Ascending aorta (tissue), 2 donors: ENCODE measurements at regions not wholly inside any gene's neighbourhood (a gene's known extent, or its start where the extent isn't known, plus 50 kb on each side); places are given as distances from the start of the nearest gene placed in this dataset.
"Not testable (repeated sequence)": the region's sequence is repeated elsewhere in the genome, so short reads cannot be mapped to it uniquely, and the experiment has no call there.

Experiments used
- DNase-seq, 2 donors: peaks; one replicate each; pipeline ENCODE4 v3.0.0-alpha.2; 2019; ENCODE audit warnings: low spot score in 2 of 2
- H3K27ac ChIP-seq, 2 donors: fragments of 200-600 bp; sonication (generic); one replicate each; pipeline ENCODE4 v1.5.1; 2016 to 2017; ENCODE audit warnings: mild to moderate bottlenecking in 1 of 2
- H3K27me3 ChIP-seq: fragments of 200-600 bp; sonication (generic); one replicate; pipeline ENCODE4 v1.5.1; 2017
- H3K36me3 ChIP-seq, 2 donors: fragments of 200-600 bp; sonication (generic); one replicate each; pipeline ENCODE4 v1.5.1; 2016
- H3K4me1 ChIP-seq, 2 donors: fragments of 200-600 bp; sonication (generic); one replicate each; pipeline ENCODE4 v1.5.1; 2016 to 2017; ENCODE audit warnings: mild to moderate bottlenecking in 1 of 2
- H3K4me3 ChIP-seq, 2 donors: fragments of 200-600 bp; sonication (generic); one replicate each; pipeline ENCODE4 v1.5.1; 2016 to 2017; ENCODE audit warnings: mild to moderate bottlenecking in 1 of 2
- H3K9me3 ChIP-seq, 2 donors: fragments of 200-600 bp; sonication (generic); one replicate each; pipeline ENCODE4 v1.5.1; 2016
- CTCF ChIP-seq, 3 experiments: fragments of 200-600 bp in 2 of 3; fragments of 450-650 bp in 1 of 3; sonication (generic) in 2 of 3; IDR thresholded peaks; one replicate each; pipeline ENCODE4 v1.5.1; 2016 to 2019; ENCODE audit warnings: antibody characterized with exemption in 3 of 3, mild to moderate bottlenecking in 1 of 3, moderate library complexity in 1 of 3
- intact Hi-C: fragments of 100-400 bp; cut with DNase I; formaldehyde crosslinking; loops from one replicate; pipeline ENCODE4 v1.15.1; 2023

- Histone ChIP-seq H3K36me3 (no peaks in the 10 kb centered on the region), H3K27ac (no peak overlapping the region), H3K9me3 (no peaks in the 10 kb centered on the region), H3K4me1 (no peaks in the 10 kb centered on the region), H3K4me3 (no peak overlapping the region), H3K27me3 (no peaks in the 10 kb centered on the region)
- DNase-seq: no peak
- TF ChIP-seq CTCF (IDR thresholded peaks at IDR 0.05): no peak
- intact Hi-C loops: no loop called here
These were observed 224.0 kb downstream of the FAM47A start for GRCh38 chrX:33908074-33908473.

DNA sequence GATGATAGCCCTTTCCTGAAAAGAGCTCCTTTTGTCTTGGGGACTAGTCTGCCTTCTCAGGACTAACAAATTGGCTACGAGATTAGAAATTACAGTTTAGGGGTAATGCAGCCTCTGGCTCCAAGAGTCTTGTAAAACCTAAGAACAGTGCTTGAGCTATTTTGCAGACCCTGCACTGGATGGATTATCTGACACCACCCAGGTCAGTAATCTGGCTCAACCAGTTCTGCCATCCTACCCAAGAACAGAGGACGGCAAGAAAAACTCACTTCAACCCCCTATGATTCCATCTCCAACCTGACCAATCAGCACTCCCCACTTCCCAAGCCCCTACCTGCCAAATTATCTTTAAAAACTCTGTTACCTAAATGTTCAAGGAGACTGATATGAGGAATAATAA, 225.1 kb downstream of the FAM47A start:
- TF ChIP-seq CTCF (IDR thresholded peaks at IDR 0.05): no peak
- no peaks in the 10 kb centered on the region for H3K9me3 ChIP-seq
- no peaks in the 10 kb centered on the region for H3K36me3 ChIP-seq
- no peak for DNase-seq
- H3K4me3 ChIP-seq: no peak overlapping the region
- intact Hi-C loops: no loop called here
- no peaks in the 10 kb centered on the region for H3K4me1 ChIP-seq
- H3K27me3 ChIP-seq: no peaks in the 10 kb centered on the region
- no peak overlapping the region for H3K27ac ChIP-seq

DNA sequence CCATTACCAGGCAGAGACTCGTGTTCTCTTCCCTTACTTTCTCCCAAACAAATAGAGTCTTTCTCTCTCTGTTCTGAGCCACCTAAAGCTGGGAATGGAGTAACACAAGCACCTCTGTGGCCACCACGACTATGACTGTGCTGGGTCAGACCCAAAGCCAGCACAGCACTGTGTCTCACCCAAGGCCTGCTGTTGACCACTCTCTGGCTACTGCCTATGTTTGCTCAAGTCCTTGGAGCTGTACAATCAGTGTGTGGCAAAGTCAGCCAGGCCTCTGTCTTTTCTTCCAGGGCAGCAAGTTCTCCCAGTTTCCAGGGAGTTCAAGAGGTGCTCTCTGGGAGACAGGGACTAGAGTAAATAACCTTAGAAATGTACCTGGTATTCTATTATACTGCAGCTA, 239.4 kb downstream of the FAM47A start:
- Histone ChIP-seq H3K4me1 (no peaks in the 10 kb centered on the region), H3K36me3 (no peaks in the 10 kb centered on the region), H3K27ac (peak overlapping the region in 1 of 2 donors; percentile 58), H3K9me3 (no peaks in the 10 kb centered on the region), H3K4me3 (no peak overlapping the region), H3K27me3 (no peaks in the 10 kb centered on the region)
- intact Hi-C loops: loop anchor here (5.0 kb wide), 1 partner anchor 165 kb away; no protein-coding TSS in a partner anchor
- no peak for DNase-seq
- TF ChIP-seq CTCF (IDR thresholded peaks at IDR 0.05): no peak

GRCh38 chrX:33855251-33855650, 276.9 kb downstream of the FAM47A start:
- no peaks in the 10 kb centered on the region for H3K36me3 ChIP-seq
- intact Hi-C loops: no loop called here
- no peaks in the 10 kb centered on the region for H3K27me3 ChIP-seq
- H3K27ac ChIP-seq: no peak overlapping the region
- TF ChIP-seq CTCF (IDR thresholded peaks at IDR 0.05): no peak
- no peak overlapping the region for H3K4me3 ChIP-seq
- H3K9me3 ChIP-seq: no peaks in the 10 kb centered on the region
- no peak for DNase-seq
- H3K4me1 ChIP-seq: no peaks in the 10 kb centered on the region

DNA sequence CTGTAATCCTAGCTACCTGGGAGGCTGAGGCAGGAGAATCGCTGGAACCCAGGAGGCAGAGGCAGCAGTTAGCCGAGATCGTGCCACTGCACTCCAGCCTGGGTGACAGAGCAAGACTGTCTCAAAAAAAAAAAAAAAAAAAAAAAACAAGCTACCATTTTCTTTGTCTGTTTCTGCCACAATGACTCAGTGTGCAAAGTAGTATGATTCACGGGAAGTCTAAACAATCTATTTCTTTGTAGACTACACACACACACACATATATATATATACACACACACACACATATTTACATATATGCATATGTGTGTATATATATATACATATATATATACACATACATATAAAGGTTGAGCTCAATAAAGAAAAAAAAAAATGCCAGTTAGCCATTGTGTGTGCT, 280.0 kb downstream of the FAM47A start:
- H3K27ac ChIP-seq, intact Hi-C loops, H3K36me3 ChIP-seq, H3K27me3 ChIP-seq, H3K4me1 ChIP-seq, H3K9me3 ChIP-seq, DNase-seq, H3K4me3 ChIP-seq: not testable (repeated sequence)

GRCh38 chrX:33840176-33840575, 291.9 kb downstream of the FAM47A start:
- H3K9me3 ChIP-seq: no peaks in the 10 kb centered on the region
- H3K36me3 ChIP-seq: no peaks in the 10 kb centered on the region
- no peaks in the 10 kb centered on the region for H3K27me3 ChIP-seq
- no peaks in the 10 kb centered on the region for H3K4me1 ChIP-seq
- intact Hi-C loops: no loop called here
- no peak for DNase-seq
- TF ChIP-seq CTCF (IDR thresholded peaks at IDR 0.05): no peak
- no peak overlapping the region for H3K27ac ChIP-seq
- H3K4me3 ChIP-seq: no peak overlapping the region
